HTR-8/SVneo (cell line): ENCODE measurements at regions not wholly inside any gene's neighbourhood (a gene's known extent, or its start where the extent isn't known, plus 50 kb on each side); places are given as distances from the start of the nearest gene placed in this dataset.
"Not testable (repeated sequence)": the region's sequence is repeated elsewhere in the genome, so short reads cannot be mapped to it uniquely, and the experiment has no call there.

Experiments
- DNase-seq: peaks from one replicate; pipeline ENCODE4 v3.0.0; 2011; ENCODE audit warnings: low spot score, mixed read lengths; ENCODE audit not compliant: insufficient read length
- FAIRE-seq: peaks from 2 replicates; lab custom pipeline; 2011; peaks lifted over from hg19 to GRCh38; lab: Jason Lieb, UNC

DNA sequence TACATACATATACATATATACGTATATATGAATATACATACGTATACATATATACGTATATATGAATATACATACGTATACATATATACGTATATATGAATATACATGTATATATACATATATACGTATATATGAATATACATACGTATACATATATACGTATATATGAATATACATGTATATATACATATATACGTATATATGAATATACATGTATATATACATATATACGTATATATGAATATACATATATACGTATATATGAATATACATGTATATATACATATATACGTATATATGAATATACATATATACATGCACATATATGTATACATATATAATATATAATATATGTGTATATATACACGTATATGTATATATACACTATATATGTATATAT lies 384.0 kb downstream of the TFAP2B start:
- FAIRE-seq, DNase-seq: not testable (repeated sequence)

DNA sequence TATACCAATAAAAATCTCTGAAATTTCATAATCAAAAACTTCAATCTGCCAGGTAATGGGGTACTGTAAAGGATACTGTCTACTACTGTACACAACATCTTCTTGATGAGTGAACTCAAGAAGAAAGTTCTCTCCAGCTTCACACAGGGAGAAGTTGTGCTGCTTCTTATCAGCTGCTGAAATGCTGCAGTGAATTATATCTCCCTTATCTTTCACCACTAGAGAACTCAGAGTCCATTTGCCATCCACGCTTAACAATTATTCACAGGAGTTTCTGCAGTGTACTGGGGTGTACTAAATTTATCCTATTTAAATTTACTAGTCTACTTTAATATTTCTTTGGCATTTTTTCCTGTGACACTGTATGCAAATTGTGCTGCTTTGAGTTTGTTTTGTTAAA lies 384.8 kb downstream of the TFAP2B start:
- DNase-seq (no peak), FAIRE-seq (no peak)

DNA sequence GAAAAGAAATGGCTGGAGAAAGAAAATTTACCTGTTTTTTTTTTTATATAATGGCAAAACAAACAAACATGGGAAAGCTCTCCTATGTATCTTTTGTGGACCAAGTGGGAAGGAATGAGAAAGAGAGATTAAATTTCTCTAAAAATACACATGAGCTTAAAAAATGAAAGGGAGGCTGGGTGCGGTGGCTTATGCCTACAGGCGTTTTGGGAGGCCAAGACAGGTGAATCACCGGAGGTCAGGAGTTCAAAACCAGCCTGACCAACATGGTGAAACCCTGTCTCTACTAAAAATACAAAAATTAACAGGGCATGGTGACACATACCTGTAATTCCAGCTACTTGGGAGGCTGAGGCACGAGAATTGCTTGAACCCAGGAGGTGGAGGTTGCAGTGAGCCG lies 388.0 kb downstream of the TFAP2B start:
- DNase-seq, FAIRE-seq: not testable (repeated sequence)

DNA sequence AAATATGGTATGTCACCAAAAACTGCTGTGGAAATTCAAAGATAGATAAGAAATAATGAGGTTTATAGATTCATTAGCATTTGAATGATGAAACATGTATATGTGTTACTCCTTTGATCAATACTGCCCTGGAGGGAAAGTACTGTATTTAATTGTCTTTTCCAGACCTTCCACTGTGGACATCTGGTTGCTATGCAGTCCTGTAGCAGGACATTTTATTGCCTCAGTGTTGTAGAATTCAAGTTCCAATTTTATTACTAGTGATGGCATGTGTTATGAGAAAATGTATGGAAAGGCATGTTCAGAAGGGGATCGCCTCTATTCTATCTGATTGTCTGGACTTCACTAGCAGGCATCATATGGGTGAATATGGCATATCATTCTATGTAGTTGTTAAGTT lies 391.0 kb downstream of the TFAP2B start:
- DNase-seq (no peak), FAIRE-seq (no peak)

DNA sequence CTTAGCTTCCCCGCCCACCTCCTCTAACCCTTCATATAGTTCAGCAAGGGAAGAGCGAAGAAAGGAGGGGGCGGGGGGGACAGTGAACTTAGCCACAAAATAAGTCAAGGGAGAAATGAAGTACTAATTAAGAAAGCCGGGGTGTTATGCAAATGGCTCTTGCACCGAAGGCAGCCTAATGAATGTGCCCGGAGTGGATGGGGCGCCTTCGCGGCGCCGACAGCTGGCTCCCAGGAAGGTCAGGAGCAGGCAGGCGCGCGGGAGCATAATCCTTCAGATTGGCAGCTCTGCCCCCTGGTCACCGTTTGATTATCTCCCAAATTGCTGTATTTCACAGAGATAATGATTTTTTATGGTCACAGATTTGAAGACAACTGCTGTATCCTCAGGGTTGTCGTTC lies 395.1 kb downstream of the TFAP2B start:
- no peak for FAIRE-seq

DNA sequence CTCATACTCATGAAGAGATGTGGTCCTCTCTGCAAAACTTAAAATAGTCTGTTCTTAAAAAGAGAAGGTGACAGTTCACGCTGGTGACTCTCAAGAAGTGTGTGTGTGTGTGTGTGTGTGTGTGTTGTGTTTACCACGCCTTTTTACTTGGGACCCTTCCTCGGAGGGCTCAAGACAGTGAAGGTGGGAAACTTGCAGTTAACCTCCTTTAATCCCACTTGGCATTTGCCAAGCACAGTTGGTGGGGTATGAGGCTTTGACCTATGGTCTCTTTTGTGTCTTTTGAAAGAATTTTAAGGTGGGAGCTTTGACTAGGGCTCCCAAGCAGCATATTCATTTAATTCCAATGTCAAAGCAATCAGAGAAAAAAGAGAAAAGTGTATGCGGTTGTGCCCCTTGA lies 395.8 kb downstream of the TFAP2B start:
- DNase-seq (no peak), FAIRE-seq (no peak)

More for the DNA sequence above, 395.1 kb downstream of the TFAP2B start:
- DNase-seq: no peak

DNA sequence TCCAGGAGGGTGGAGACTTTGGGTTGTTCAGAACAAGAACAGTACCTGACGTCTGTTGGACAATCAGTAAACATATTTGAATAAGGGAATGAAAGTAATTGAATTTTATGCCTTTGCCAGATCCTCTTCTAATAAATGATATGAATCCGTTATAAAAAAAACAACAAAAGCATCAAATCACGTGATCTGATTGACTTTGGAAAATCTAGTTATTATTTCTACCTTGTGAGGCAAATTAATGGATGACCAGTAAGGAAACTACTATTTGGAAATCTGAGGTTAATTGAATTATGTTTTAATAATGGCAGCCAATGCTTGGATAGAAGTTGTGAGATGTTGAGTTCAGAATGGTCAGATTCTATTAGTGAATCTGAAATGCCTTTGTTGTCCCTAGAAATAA lies 399.5 kb downstream of the TFAP2B start:
- FAIRE-seq (no peak), DNase-seq (no peak)

DNA sequence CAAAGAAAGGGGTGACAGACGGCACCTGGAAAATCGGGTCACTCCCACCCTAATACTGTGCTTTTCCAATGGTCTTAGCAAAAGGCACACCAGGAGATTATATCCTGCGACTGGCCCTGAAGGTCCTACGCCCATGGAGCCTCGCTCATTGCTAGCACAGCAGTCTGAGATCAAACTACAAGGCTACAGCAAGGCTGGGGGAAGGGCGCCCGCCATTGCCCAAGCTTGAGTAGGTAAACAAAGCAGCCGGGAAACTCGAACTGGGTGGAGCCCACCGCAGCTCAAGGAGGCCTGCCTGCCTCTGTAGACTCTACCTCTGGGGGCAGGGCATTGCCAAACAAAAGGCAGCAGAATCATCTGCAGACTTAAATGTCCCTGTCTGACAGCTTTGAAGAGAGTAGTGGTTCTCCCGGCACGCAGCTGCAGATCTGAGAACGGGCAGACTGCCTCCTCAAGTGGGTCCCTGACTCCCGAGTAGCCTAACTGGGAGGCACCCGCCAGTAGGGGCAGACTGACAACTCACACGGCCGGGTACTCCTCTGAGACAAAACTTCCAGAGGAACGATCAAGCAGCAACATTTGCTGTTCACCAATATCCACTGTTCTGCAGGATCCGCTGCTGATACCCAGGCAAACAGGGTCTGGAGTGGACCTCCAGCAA lies 406.0 kb downstream of the TFAP2B start:
- not testable (repeated sequence) for DNase-seq, FAIRE-seq

DNA sequence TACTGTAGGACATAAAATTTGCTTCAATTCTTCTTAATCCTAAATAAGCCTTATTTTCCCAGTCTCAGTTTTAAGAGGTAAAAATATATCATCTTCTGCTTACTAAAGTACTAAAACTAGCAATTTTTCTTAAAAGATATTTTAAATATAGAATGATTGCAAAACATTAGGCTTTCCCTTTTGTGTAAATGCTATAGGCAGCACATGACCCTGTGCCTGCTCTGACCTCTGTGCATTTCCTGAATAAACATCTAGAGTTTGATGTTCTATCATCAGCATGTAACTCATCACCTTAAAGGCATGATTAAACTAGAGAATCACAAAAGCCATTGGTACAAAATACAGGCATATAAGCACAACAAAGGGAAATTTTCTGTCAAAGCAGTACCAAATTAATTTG lies 422.7 kb downstream of the TFAP2B start:
- DNase-seq (no peak), FAIRE-seq (no peak)

DNA sequence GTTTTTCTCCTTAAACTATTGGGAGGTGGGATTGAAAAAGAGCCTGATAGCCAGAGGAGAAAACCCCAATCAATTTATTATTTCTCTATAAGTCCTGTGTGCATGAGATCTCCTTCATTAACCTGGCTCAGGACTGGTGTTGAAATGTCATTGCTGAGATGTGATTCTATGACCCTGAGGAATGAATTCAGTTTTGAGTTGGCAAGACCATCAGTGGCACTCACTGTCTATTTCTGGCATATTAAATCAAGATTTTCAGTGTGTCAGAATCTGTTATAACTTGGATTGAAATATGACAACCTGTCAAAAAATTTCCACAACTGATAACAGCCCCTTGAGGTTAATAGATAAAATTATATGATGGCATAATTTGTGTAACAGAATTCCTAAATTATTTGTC lies 431.1 kb downstream of the TFAP2B start:
- FAIRE-seq: no peak
- DNase-seq: no peak

DNA sequence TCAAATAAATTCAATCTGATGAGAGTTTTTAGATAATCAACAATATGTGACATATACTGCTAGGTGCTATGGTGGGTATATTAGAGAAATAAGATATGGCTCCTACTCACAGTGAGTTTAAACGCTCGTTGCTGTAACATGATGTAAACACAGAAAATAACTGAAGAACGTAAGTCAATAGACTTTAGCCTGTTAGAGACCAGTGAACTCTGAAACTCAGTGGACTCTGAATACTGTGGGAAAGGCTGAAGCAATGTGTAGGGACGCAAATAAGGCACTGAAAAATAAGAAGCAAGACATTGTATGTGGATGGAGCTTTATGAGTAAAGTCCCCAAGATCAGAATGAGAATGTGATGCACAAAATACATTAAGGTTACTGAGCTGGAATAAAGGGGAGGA lies 431.6 kb downstream of the TFAP2B start:
- FAIRE-seq: no peak

DNA sequence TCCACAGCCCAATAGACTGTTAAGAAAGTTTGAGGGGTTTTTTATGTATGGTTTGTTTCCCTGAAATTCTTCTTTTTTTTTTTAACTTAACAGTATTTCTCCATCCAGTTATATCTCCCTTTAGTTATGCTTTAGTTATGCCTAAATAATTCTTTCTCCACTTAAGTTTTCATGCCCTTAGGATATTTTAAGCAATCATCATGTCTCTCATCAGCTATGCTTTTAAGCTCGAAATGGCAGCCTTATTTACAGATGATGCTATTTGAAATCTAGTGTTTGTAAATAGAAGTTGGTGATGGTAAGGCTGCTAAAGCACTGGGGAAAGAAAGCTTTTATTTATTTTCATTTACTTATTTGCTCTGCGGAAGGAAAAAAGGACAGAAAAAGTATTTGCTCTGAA lies 439.3 kb downstream of the TFAP2B start:
- no peak for FAIRE-seq

More for the DNA sequence above, 431.6 kb downstream of the TFAP2B start:
- DNase-seq: no peak

DNA sequence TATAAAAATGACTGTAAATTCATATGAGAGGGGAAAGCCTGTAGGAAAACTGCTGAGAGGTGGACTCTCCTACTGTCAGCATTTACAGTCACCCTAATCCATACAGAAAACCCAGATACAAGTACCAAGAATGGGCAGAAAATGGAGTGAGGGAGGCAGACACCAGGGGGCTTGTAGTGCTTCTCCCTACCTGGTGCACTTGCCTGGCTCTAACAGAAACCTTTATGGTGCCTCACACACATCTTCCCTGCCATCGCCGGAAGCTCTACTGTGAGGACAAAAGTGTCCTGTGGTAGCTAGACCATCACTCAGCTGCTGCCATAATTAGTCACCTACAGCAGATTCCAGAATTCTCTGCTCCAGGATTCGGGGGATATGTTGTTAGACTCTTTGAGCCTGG lies 441.3 kb downstream of the TFAP2B start:
- DNase-seq (no peak), FAIRE-seq (no peak)

More for the DNA sequence above, 439.3 kb downstream of the TFAP2B start:
- no peak for DNase-seq

DNA sequence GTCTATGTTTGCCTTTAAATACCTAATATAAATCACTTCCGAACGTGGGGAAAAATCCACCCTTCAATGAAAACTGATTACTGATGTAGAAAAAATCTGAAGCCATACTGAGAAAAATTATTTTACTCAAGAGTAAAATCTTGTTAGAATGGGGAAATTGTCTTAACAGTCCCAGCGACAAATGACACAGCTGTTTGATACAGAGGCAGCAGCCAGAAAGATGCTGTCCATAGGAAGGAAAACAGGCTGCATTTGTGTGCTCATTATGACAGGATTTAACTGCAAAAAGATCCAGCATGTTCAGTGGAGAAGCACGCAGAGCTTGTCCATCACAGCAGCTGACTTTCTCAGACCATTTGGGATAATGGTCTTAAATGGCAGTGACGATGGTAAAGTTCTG lies 443.0 kb downstream of the TFAP2B start:
- DNase-seq (no peak), FAIRE-seq (no peak)

DNA sequence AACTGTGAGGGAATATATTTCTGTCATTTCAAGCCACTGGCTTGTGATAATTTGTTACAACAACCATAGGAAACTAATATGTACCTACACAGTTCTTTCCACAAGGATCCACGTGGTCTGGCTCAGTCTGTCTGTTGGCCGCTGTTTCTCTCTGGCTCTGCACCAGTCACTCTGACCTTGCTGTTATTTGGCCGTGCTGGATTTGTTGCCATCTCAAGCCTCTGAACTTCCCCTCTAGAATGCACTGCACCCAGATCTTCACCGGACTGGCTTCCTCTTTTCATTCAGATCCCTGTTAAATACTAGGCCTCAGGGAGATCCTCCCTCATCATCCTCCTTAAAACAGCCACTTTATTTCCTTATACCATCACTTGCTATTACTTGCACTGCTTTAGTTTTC lies 446.8 kb downstream of the TFAP2B start:
- FAIRE-seq: no peak
- DNase-seq: no peak

DNA sequence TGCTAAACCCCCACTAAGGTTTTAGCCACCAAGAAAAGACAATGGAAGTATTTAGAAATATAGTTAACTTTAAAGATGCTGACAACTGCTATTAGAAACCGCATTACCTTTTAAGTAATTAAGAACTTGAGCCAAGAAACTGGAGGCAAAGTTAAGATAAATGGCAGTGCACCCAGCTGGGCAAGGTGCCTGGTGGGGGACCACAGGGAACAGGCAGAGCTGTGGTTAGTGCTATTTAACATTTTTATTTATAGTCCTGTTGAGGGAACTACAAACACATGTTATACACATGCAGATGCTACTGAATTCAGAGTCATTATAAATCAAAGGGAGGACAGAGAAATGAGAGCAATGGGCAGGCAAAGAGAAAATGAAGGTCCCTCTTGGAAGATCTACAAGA lies 447.9 kb downstream of the TFAP2B start:
- DNase-seq (no peak), FAIRE-seq (no peak)

DNA sequence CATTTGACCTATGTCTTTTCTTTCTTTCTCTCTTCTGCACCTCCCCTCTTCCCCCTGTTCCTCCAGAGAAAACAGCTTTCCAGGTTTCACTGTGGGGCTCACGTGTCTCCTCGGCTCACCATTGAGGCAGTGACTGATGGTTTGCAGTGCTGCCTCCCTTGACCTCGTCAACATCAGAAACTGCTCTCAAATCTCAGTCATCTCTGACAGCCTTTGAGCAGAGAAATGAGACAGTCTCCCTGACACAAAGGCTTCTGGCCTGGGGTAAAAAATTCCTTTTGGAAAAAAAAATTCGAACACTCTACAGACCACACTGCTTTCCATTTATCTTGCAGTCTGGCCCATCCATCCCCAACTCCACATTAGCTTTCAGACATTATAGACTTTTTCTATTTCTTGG lies 450.0 kb downstream of the TFAP2B start:
- DNase-seq (no peak), FAIRE-seq (no peak)

DNA sequence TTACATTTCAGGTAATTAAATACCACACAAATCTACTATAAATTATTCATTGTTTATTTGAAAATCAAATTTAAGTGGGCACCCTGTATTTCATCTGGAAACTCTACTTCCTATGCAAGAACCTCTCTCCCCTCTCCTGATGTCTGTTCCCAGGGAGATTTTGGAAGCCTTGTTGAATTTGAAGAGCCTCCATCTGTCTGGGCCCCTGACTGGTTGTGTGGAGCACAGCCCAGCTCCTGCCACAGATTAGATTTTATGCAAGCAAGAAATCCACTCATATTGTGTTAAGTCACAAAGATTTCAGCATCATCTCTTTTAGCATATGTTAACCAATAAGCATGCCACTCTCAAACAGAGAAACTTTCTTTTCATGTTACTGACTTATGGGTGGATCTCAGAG lies 451.2 kb downstream of the TFAP2B start:
- FAIRE-seq: no peak
- no peak for DNase-seq

DNA sequence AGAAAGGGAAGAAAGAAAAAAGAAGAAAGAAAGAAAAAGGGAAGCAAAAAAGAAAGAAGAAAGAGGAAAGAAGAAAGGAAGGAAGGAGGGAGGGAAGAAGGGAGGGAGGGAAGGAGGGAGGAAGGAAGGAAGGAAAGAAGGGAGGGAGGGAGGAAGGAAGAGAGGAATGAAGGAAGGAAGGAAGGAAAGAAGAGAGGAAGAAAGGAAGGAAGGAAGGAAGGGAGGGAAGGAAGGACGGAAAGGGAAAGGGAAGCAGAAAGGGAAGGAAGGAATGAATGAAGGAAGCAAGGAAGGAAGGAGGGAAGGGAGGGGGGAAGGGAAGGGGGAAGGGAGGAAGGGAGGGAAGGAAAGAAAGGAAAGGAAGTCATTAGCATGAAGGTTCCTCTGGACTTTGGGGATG lies 452.9 kb downstream of the TFAP2B start:
- FAIRE-seq: no peak
- DNase-seq: no peak

DNA sequence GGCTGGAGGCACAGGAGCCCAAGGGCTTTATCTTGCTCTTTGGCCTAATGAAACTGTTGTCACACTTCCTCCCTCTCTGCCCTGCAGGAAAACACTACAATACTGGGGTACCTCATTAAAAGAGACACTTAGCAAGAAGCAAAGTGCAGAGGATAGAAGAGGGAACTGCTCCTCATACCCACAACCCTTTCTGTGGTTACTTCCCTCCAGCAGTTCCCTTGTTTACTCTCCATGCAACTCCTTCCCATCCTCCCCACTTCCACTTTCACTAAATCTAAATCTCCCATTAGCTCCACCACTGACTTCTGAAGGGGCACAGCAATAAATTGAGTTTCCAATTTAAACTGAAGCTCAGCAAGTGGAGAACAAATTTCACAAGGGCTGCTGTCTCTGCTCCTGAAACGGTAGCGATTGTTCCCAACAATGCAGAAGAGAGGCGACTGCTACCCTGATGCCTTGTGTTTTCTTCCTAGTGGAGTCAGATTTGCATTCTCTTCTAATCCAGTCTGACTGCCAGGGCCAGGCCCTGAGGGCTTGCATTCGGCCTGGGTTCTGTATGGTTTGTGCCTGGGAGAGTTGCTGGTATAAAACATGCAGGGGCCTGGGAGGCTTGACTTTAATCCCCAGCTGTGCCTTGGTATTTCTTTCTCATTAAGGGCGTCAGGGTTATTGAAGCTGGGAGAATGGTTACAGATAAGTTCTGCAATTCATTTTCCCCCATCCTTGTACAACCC lies 454.7 kb downstream of the TFAP2B start:
- FAIRE-seq (no peak), DNase-seq (no peak)

DNA sequence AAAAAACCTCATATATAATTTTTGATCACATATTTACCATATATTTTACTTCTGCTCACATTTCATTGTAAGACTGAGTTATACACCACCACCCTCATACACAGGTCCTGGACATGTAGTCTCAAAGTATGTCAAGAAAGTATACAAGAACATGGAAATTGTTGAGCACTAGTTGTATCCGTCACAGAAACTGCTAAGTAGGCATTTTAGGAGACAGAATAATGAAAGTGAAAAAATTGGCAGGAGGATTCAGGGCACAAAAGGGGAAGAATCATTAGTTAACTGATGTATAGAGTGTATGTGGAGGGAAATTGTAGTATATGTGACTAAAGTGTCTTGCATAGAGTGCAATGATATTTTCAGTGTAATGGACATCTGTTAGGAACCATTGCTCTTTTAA lies 458.8 kb downstream of the TFAP2B start:
- no peak for FAIRE-seq

DNA sequence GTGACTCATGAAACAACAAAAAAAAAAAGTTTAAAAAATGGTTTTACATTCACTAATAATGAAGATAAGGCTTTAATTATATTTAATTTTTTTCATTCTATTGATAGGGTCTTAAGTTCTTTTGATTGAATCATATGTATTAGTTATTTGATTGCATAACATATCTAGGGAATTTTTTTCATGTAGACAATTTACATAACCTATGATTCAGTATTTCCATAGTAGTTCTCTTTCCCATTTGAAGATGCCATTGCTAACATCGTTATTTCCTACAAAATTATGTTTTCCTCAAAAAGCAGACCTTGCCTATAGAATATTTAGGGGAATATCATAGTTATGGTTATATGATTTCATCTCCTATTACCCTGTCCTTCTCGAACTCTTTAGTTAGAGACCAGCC lies 463.4 kb downstream of the TFAP2B start:
- FAIRE-seq (no peak), DNase-seq (no peak)

More for the DNA sequence above, 458.8 kb downstream of the TFAP2B start:
- DNase-seq: no peak
